ENCODE measurements at regions not wholly inside any gene's neighbourhood (a gene's known extent, or its start where the extent isn't known, plus 50 kb on each side); places are given as distances from the start of the nearest gene placed in this dataset.

GRCh38 chr2:120598416-120598815, 137.3 kb upstream of the GLI2 start:
- no peak for TF ChIP-seq CTCF (IDR thresholded peaks at IDR 0.05)
- no peak for TF ChIP-seq POLR2A (IDR thresholded peaks at IDR 0.05)

Data from esophagus squamous epithelium (tissue), 4 donors.